ENCODE measurements at regions not wholly inside any gene's neighbourhood (a gene's known extent, or its start where the extent isn't known, plus 50 kb on each side); places are given as distances from the start of the nearest gene placed in this dataset.
"Not testable (repeated sequence)": the region's sequence is repeated elsewhere in the genome, so short reads cannot be mapped to it uniquely, and the experiment has no call there.

DNA sequence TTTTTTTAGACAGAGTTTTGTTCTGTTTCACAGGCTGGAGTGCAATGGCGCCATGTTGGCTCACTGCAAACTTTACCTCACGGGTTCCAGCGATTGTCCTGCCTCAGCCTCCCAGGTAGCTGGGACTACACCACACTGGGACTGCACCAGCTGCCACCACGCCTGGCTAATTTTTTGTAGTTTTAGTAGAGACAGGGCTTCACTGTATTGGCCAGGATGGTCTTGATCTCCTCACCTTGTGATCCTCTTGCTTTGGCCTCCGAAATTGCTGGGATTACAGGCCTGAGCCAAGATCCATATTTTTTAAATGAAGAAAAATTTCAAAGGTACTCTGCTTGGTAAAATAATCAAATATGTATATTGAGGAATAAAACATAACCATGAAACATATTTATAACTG is 195.8 kb upstream of the TPTE start:
- H3K36me3 ChIP-seq (ENCODE audit: insufficient read depth, low read length); H3K4me3 ChIP-seq (ENCODE audit: low read depth in 1 of 2, low read length in 2 of 2); H3K9ac ChIP-seq (ENCODE audit: low read depth, low read length); H3K79me2 ChIP-seq (ENCODE audit: insufficient read depth, low read length); H3K4me1 ChIP-seq (ENCODE audit: insufficient read depth, low read length); H3K4me2 ChIP-seq (ENCODE audit: insufficient read depth, low read length); DNase-seq; H3K27me3 ChIP-seq (ENCODE audit: insufficient read depth, low read length, poor library complexity); H4K20me1 ChIP-seq (ENCODE audit: insufficient read depth, low read length); H2AFZ ChIP-seq (ENCODE audit: low read depth, low read length); H3K27ac ChIP-seq (ENCODE audit: low read length): not testable (repeated sequence)
- peaks cover 15% of the 10 kb centered on the region for H3K9me3 ChIP-seq (ENCODE audit: insufficient read depth, low read length, severe bottlenecking)
- peak; percentile 55; the same call in 1 of the 3 replicates for ATAC-seq (ENCODE audit: insufficient read depth, low read depth)

- H3K27me3 ChIP-seq (ENCODE audit: insufficient read depth, low read length, poor library complexity), result not testable (repeated sequence)
Measured at GRCh38 chr21:10326146-10326545, 195.2 kb upstream of the TPTE start.

GRCh38 chr21:10328646-10329045 is 192.7 kb upstream of the TPTE start:
- not testable (repeated sequence) for ATAC-seq (ENCODE audit: insufficient read depth, low read depth); H3K4me3 ChIP-seq (ENCODE audit: low read depth in 1 of 2, low read length in 2 of 2)
- peaks cover 28% of the 10 kb centered on the region for H3K9me3 ChIP-seq (ENCODE audit: insufficient read depth, low read length, severe bottlenecking)

More at GRCh38 chr21:10326146-10326545, 195.2 kb upstream of the TPTE start:
- H3K27ac ChIP-seq (ENCODE audit: low read length); DNase-seq; H3K4me2 ChIP-seq (ENCODE audit: insufficient read depth, low read length); ATAC-seq (ENCODE audit: insufficient read depth, low read depth); H3K4me1 ChIP-seq (ENCODE audit: insufficient read depth, low read length); H3K9ac ChIP-seq (ENCODE audit: low read depth, low read length); H3K4me3 ChIP-seq (ENCODE audit: low read depth in 1 of 2, low read length in 2 of 2); H2AFZ ChIP-seq (ENCODE audit: low read depth, low read length); H3K36me3 ChIP-seq (ENCODE audit: insufficient read depth, low read length); H4K20me1 ChIP-seq (ENCODE audit: insufficient read depth, low read length); H3K79me2 ChIP-seq (ENCODE audit: insufficient read depth, low read length): not testable (repeated sequence)
- peaks cover 21% of the 10 kb centered on the region for H3K9me3 ChIP-seq (ENCODE audit: insufficient read depth, low read length, severe bottlenecking)

GRCh38 chr21:10330641-10331119 is 190.7 kb upstream of the TPTE start:
- H2AFZ ChIP-seq (ENCODE audit: low read depth, low read length); H3K9ac ChIP-seq (ENCODE audit: low read depth, low read length); DNase-seq; H3K27me3 ChIP-seq (ENCODE audit: insufficient read depth, low read length, poor library complexity); H3K4me3 ChIP-seq (ENCODE audit: low read depth in 1 of 2, low read length in 2 of 2); H4K20me1 ChIP-seq (ENCODE audit: insufficient read depth, low read length); H3K79me2 ChIP-seq (ENCODE audit: insufficient read depth, low read length); H3K4me1 ChIP-seq (ENCODE audit: insufficient read depth, low read length); H3K27ac ChIP-seq (ENCODE audit: low read length); H3K36me3 ChIP-seq (ENCODE audit: insufficient read depth, low read length); H3K4me2 ChIP-seq (ENCODE audit: insufficient read depth, low read length): not testable (repeated sequence)
- H3K9me3 ChIP-seq (ENCODE audit: insufficient read depth, low read length, severe bottlenecking), result peaks cover 28% of the 10 kb centered on the region
- peak; percentile 27; the same call in 1 of the 3 replicates for ATAC-seq (ENCODE audit: insufficient read depth, low read depth)

More at GRCh38 chr21:10328646-10329045, 192.7 kb upstream of the TPTE start:
- not testable (repeated sequence) for H3K36me3 ChIP-seq (ENCODE audit: insufficient read depth, low read length); DNase-seq; H3K4me2 ChIP-seq (ENCODE audit: insufficient read depth, low read length); H3K9ac ChIP-seq (ENCODE audit: low read depth, low read length); H4K20me1 ChIP-seq (ENCODE audit: insufficient read depth, low read length); H3K4me1 ChIP-seq (ENCODE audit: insufficient read depth, low read length); H3K27ac ChIP-seq (ENCODE audit: low read length); H3K79me2 ChIP-seq (ENCODE audit: insufficient read depth, low read length); H3K27me3 ChIP-seq (ENCODE audit: insufficient read depth, low read length, poor library complexity); H2AFZ ChIP-seq (ENCODE audit: low read depth, low read length)

DNA sequence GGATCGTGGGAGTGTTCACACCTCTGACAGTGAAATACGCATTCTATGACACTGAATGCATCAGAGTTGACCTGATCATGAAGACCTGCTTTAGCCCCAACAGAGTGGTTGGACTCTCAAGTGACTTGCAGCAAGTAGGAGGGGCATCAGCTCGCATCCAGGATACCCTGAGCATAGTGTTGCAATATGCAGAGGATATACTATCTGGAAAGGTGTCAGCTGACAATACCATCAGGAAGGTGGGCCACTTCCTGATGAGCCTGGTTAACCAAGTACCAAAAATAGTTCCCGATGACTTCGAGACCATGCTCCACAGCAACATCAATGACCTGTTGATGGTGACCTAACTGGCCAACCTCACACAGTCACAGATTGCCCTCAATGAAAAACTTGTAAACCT is 190.2 kb upstream of the TPTE start:
- peaks cover 28% of the 10 kb centered on the region for H3K9me3 ChIP-seq (ENCODE audit: insufficient read depth, low read length, severe bottlenecking)
- not testable (repeated sequence) for H3K36me3 ChIP-seq (ENCODE audit: insufficient read depth, low read length); H3K79me2 ChIP-seq (ENCODE audit: insufficient read depth, low read length); H3K27me3 ChIP-seq (ENCODE audit: insufficient read depth, low read length, poor library complexity); H3K9ac ChIP-seq (ENCODE audit: low read depth, low read length); H3K4me2 ChIP-seq (ENCODE audit: insufficient read depth, low read length); H3K4me3 ChIP-seq (ENCODE audit: low read depth in 1 of 2, low read length in 2 of 2); H2AFZ ChIP-seq (ENCODE audit: low read depth, low read length); H4K20me1 ChIP-seq (ENCODE audit: insufficient read depth, low read length); H3K4me1 ChIP-seq (ENCODE audit: insufficient read depth, low read length); H3K27ac ChIP-seq (ENCODE audit: low read length); DNase-seq
- peak; percentile 27; the same call in 1 of the 3 replicates for ATAC-seq (ENCODE audit: insufficient read depth, low read depth)

GRCh38 chr21:10332935-10333334 is 188.4 kb upstream of the TPTE start:
- H3K4me2 ChIP-seq (ENCODE audit: insufficient read depth, low read length); H3K4me1 ChIP-seq (ENCODE audit: insufficient read depth, low read length); H3K79me2 ChIP-seq (ENCODE audit: insufficient read depth, low read length); H3K27ac ChIP-seq (ENCODE audit: low read length); H3K9ac ChIP-seq (ENCODE audit: low read depth, low read length); H3K4me3 ChIP-seq (ENCODE audit: low read depth in 1 of 2, low read length in 2 of 2); DNase-seq; H4K20me1 ChIP-seq (ENCODE audit: insufficient read depth, low read length); H3K27me3 ChIP-seq (ENCODE audit: insufficient read depth, low read length, poor library complexity); ATAC-seq (ENCODE audit: insufficient read depth, low read depth); H2AFZ ChIP-seq (ENCODE audit: low read depth, low read length); H3K36me3 ChIP-seq (ENCODE audit: insufficient read depth, low read length): not testable (repeated sequence)
- H3K9me3 ChIP-seq (ENCODE audit: insufficient read depth, low read length, severe bottlenecking), result peaks cover 17% of the 10 kb centered on the region

GRCh38 chr21:10334391-10334790 is 187.0 kb upstream of the TPTE start:
- not testable (repeated sequence) for ATAC-seq (ENCODE audit: insufficient read depth, low read depth); H3K4me2 ChIP-seq (ENCODE audit: insufficient read depth, low read length); H3K36me3 ChIP-seq (ENCODE audit: insufficient read depth, low read length); H3K27ac ChIP-seq (ENCODE audit: low read length); H2AFZ ChIP-seq (ENCODE audit: low read depth, low read length); DNase-seq; H3K4me3 ChIP-seq (ENCODE audit: low read depth in 1 of 2, low read length in 2 of 2); H3K4me1 ChIP-seq (ENCODE audit: insufficient read depth, low read length); H3K27me3 ChIP-seq (ENCODE audit: insufficient read depth, low read length, poor library complexity); H3K9ac ChIP-seq (ENCODE audit: low read depth, low read length); H4K20me1 ChIP-seq (ENCODE audit: insufficient read depth, low read length); H3K79me2 ChIP-seq (ENCODE audit: insufficient read depth, low read length)
- H3K9me3 ChIP-seq (ENCODE audit: insufficient read depth, low read length, severe bottlenecking), result peaks cover 18% of the 10 kb centered on the region

DNA sequence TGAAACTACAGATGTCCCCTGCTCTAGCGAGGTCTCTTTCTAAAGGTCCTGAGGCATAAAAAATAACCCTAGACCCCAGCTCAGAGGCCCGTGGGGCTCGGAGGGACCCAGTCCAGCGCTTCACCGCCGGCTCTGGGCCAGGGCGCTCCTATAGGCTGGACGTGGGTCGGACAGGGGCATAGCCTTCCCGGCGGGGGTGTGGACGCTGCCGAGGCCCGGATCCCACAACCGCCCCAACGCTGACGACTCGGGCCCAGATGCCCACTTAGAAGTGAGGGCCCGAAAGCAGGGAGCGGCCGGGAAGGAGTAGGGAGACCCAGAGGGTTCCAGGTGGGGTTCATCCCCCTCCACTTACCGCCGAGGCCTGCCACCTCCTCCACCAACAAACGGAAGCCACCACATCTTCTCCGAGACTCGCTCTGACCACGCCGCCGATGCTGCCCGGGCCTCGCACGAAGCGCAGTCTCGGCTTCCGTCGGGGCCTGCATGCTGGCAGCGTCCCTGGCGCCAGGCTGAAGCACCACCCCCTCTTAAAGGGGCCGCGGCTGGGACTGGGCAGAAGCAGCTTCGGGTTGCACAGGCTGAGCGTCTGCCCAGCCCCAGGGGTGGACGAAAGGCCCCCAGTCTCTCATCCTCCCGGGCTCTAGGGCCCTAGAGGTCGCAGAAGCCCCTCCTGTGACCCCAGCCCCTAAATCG is 179.0 kb upstream of the TPTE start:
- not testable (repeated sequence) for H3K4me2 ChIP-seq (ENCODE audit: insufficient read depth, low read length); H4K20me1 ChIP-seq (ENCODE audit: insufficient read depth, low read length); H3K4me1 ChIP-seq (ENCODE audit: insufficient read depth, low read length); ATAC-seq (ENCODE audit: insufficient read depth, low read depth); H3K27ac ChIP-seq (ENCODE audit: low read length); H3K9ac ChIP-seq (ENCODE audit: low read depth, low read length); H3K27me3 ChIP-seq (ENCODE audit: insufficient read depth, low read length, poor library complexity); H3K4me3 ChIP-seq (ENCODE audit: low read depth in 1 of 2, low read length in 2 of 2); DNase-seq; H3K79me2 ChIP-seq (ENCODE audit: insufficient read depth, low read length); H2AFZ ChIP-seq (ENCODE audit: low read depth, low read length); H3K36me3 ChIP-seq (ENCODE audit: insufficient read depth, low read length)
- H3K9me3 ChIP-seq (ENCODE audit: insufficient read depth, low read length, severe bottlenecking), result peaks cover 32% of the 10 kb centered on the region
